SK-N-SH treated with all-trans-retinoic acid at 6 μM for 48 hours (cell line): ENCODE measurements at regions not wholly inside any gene's neighbourhood (a gene's known extent, or its start where the extent isn't known, plus 50 kb on each side); places are given as distances from the start of the nearest gene placed in this dataset.

Experiments
- ATAC-seq: fragments of 200-7000 bp; cut with Tn5 transposase; 3 replicates; pipeline ENCODE4 v1.9.1; 2020; ENCODE audit warnings: mild to moderate bottlenecking, moderate library complexity
- BACH2 ChIP-seq: fragments of 250-450 bp; sonication (Bioruptor Pico); IDR thresholded peaks from 2 replicates; pipeline ENCODE4 v1.9.0; 2021; ENCODE audit warnings: mild to moderate bottlenecking, borderline replicate concordance
- CREB5 ChIP-seq: fragments of 250-450 bp; sonication (Bioruptor Pico); IDR thresholded peaks from 2 replicates; pipeline ENCODE4 v1.5.1; 2020; ENCODE audit warnings: low read depth, mild to moderate bottlenecking, moderate library complexity
- CSDC2 ChIP-seq: fragments of 250-450 bp; sonication (Bioruptor Pico); IDR thresholded peaks from 2 replicates; pipeline ENCODE4 v1.5.0; 2020; ENCODE audit warnings: mild to moderate bottlenecking, moderate library complexity
- CSRNP3 ChIP-seq: fragments of 250-450 bp; sonication (Bioruptor Pico); IDR thresholded peaks from 2 replicates; pipeline ENCODE4 v1.5.1; 2021; ENCODE audit warnings: mild to moderate bottlenecking, moderate library complexity
- ESRRG ChIP-seq: fragments of 250-450 bp; sonication (Bioruptor Pico); IDR thresholded peaks from 2 replicates; pipeline ENCODE4 v1.6.1; 2021; ENCODE audit warnings: mild to moderate bottlenecking
- GLIS3 ChIP-seq: fragments of 250-450 bp; sonication (Bioruptor Pico); IDR thresholded peaks from 2 replicates; pipeline ENCODE4 v1.5.0; 2020; ENCODE audit warnings: mild to moderate bottlenecking, moderate library complexity
- ISL1 ChIP-seq: fragments of 250-450 bp; sonication (Bioruptor Pico); IDR thresholded peaks from 2 replicates; pipeline ENCODE4 v2.1.2; 2022; ENCODE audit warnings: mild to moderate bottlenecking, moderate library complexity
- PATZ1 ChIP-seq: fragments of 250-450 bp; sonication (Bioruptor Pico); IDR thresholded peaks from 2 replicates; pipeline ENCODE4 v1.8.0; 2020; ENCODE audit warnings: mild to moderate bottlenecking, moderate library complexity, borderline replicate concordance
- PPARA ChIP-seq: fragments of 250-450 bp; sonication (Bioruptor Pico); IDR thresholded peaks from 2 replicates; pipeline ENCODE4 v1.5.0; 2020; ENCODE audit warnings: mild to moderate bottlenecking, borderline replicate concordance
- RARB ChIP-seq: fragments of 250-450 bp; sonication (Bioruptor Pico); IDR thresholded peaks from 2 replicates; pipeline ENCODE4 v1.8.0; 2021; ENCODE audit warnings: mild to moderate bottlenecking, moderate library complexity
- SNAI2 ChIP-seq: fragments of 250-450 bp; sonication (Bioruptor Pico); IDR thresholded peaks from 2 replicates; pipeline ENCODE4 v1.5.0; 2020; ENCODE audit warnings: mild to moderate bottlenecking, moderate library complexity
- TCF4 ChIP-seq: fragments of 250-450 bp; sonication (Bioruptor Pico); IDR thresholded peaks from 2 replicates; pipeline ENCODE4 v1.8.0; 2021; ENCODE audit warnings: mild to moderate bottlenecking, moderate library complexity, borderline replicate concordance
- TOX ChIP-seq: fragments of 250-450 bp; sonication (Bioruptor Pico); IDR thresholded peaks from 2 replicates; pipeline ENCODE4 v1.8.0; 2021; ENCODE audit warnings: mild to moderate bottlenecking, moderate library complexity, borderline replicate concordance
- TSHZ2 ChIP-seq: fragments of 250-450 bp; sonication (Bioruptor Pico); IDR thresholded peaks from 2 replicates; pipeline ENCODE4 v1.5.0; 2020; ENCODE audit warnings: mild to moderate bottlenecking, moderate library complexity
- ZC3H10 ChIP-seq: fragments of 250-450 bp; sonication (Bioruptor Pico); IDR thresholded peaks from 2 replicates; pipeline ENCODE4 v1.5.1; 2021; ENCODE audit warnings: mild to moderate bottlenecking, moderate library complexity
- ZFP3 ChIP-seq: fragments of 250-450 bp; sonication (Bioruptor Pico); IDR thresholded peaks from 2 replicates; pipeline ENCODE4 v1.5.0; 2020; ENCODE audit warnings: mild to moderate bottlenecking, moderate library complexity
- ZFP30 ChIP-seq: fragments of 450-650 bp; formaldehyde crosslinking; IDR thresholded peaks from 2 replicates; pipeline ENCODE4 v1.5.0; 2022; ENCODE audit warnings: mild to moderate bottlenecking, moderate library complexity
- ZNF8 ChIP-seq: fragments of 450-650 bp; formaldehyde crosslinking; IDR thresholded peaks from 2 replicates; pipeline ENCODE4 v1.5.0; 2020; ENCODE audit warnings: mild to moderate bottlenecking, moderate library complexity

- peak; percentile 56; the same call in 1 of the 2 replicates for TF ChIP-seq ISL1 (CRISPR knock-in tag)
- no peak for TF ChIP-seq GLIS3 (CRISPR knock-in tag)
- peak; percentile 52; the same call in 1 of the 2 replicates for TF ChIP-seq TOX
- TF ChIP-seq RARB, result peak; percentile 54; the same call in 1 of the 2 replicates
- ATAC-seq, result peak; percentile 78
Measured at GRCh38 chr21:29238053-29238966, 60.4 kb upstream of the BACH1 start.

GRCh38 chr21:29238967-29239290 lies 59.8 kb upstream of the BACH1 start:
- TF ChIP-seq SNAI2 (CRISPR knock-in tag) (no peak), GLIS3 (CRISPR knock-in tag) (no peak), ZFP3 (CRISPR knock-in tag) (no peak), CREB5 (CRISPR knock-in tag) (no peak), ZC3H10 (no peak), TSHZ2 (CRISPR knock-in tag) (no peak), ESRRG (no peak), PATZ1 (CRISPR knock-in tag) (no peak)
- ATAC-seq, result peak; percentile 64; the same call in 2 of the 3 replicates

- TF ChIP-seq GLIS3 (CRISPR knock-in tag) (no peak), TCF4 (CRISPR knock-in tag) (no peak), RARB (no peak), PPARA (CRISPR knock-in tag) (no peak), CSDC2 (CRISPR knock-in tag) (no peak), CSRNP3 (CRISPR knock-in tag) (no peak), ZNF8 (CRISPR knock-in tag) (no peak), ZFP30 (no peak), ISL1 (CRISPR knock-in tag) (no peak)
- ATAC-seq, result no peak
Measured at GRCh38 chr21:29240136-29240535, 58.6 kb upstream of the BACH1 start.

- no peak for ATAC-seq
- no peak for TF ChIP-seq CREB5 (CRISPR knock-in tag)
- peak; percentile 43; the same call in 1 of the 2 replicates for TF ChIP-seq ISL1 (CRISPR knock-in tag)
Measured at GRCh38 chr21:29242201-29242600, 56.5 kb upstream of the BACH1 start.

- no peak for ATAC-seq
- no peak for TF ChIP-seq BACH2 (CRISPR knock-in tag)
Measured at GRCh38 chr21:29243188-29243587, 55.5 kb upstream of the BACH1 start.
